ENCODE measurements at regions not wholly inside any gene's neighbourhood (a gene's known extent, or its start where the extent isn't known, plus 50 kb on each side); places are given as distances from the start of the nearest gene placed in this dataset.

DNA sequence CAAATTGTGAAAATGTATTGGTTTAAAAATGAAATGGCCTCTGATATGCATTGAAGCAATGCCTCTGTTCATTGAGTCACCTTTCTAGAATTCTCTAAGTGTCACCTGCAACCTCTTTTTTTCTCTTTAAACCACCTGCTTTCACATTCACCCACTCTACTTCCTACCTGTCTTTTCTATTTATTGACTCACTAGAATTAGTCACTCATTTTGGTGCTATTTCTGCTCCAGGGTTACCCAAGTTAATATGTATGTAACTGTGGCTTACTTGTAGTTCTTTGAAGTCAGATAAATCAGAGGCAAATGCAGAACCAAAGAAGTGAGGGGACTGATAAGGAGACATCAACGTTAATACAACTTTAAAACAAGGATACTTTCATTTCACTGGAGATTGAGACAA, 674.7 kb downstream of the CCSER2 start:
- Histone ChIP-seq H3K9me3 (ENCODE audit: control insufficient read depth, insufficient read depth, low read length) (no peaks in the 10 kb centered on the region), H3K4me1 (ENCODE audit: control insufficient read depth, insufficient read depth, low read length) (no peaks in the 10 kb centered on the region), H3K9ac (ENCODE audit: low read depth, low read length) (no peak overlapping the region), H3K36me3 (ENCODE audit: control insufficient read depth, insufficient read depth, low read length) (no peaks in the 10 kb centered on the region), H3K27me3 (ENCODE audit: control insufficient read depth, insufficient read depth, low read length) (no peaks in the 10 kb centered on the region), H3K4me3 (ENCODE audit: low read depth, low read length) (no peak overlapping the region)

DNA sequence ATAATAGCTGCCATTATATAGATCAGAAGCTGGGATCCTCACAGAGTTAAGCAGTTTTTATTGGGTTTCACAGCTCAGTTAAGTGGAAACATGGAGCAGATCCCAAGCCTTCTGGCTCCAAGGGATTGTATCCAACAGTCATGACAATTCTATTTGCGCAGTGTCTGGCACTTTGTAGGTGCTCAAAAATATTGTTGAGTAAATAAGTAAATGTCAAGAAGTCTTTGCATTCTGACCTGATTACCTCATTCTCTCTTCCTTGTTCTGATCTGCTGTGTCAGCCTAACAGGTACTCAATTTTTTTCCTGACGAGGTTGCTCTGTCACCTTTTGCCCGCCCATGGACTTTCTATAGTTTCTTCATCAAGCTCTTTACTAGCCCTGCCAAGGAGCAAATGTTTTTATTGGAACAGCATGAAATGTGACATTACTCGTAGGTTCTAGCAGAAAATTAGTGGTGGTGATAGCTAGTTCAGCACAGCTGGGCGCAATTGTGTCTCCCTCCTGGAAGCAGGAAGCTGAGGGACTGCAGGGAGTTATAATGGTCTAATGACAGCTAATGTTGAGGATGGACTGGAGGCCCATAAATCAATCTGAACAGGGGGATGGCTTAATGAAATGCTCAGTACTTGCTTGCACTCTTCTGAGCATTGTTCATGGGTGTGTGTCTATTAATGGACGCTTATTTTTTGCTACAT, 680.2 kb downstream of the CCSER2 start:
- H3K9me3 ChIP-seq (ENCODE audit: control insufficient read depth, insufficient read depth, low read length), result no peaks in the 10 kb centered on the region
- H3K9ac ChIP-seq (ENCODE audit: low read depth, low read length), result no peak overlapping the region
- H3K4me3 ChIP-seq (ENCODE audit: low read depth, low read length), result no peak overlapping the region
- no peaks in the 10 kb centered on the region for H3K4me1 ChIP-seq (ENCODE audit: control insufficient read depth, insufficient read depth, low read length)
- H3K27me3 ChIP-seq (ENCODE audit: control insufficient read depth, insufficient read depth, low read length), result no peaks in the 10 kb centered on the region
- no peaks in the 10 kb centered on the region for H3K36me3 ChIP-seq (ENCODE audit: control insufficient read depth, insufficient read depth, low read length)

DNA sequence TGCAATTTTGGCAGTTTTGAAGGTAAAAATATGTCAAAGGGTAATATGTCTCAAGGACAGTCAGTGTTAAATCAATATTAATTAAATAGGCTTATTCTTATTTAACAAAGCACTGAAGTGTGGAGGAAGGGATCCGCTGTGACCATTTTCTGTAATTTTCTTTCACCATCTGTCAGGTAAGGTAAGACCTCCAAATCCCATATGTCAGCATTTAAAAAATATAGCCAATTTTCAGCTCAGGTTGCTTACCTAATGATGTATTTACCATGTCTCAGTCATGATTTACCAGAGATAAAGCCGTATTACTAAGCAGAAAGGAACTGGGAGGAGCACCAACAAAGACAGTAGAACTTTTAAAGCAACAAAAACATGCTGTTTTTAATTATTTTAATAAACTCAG, 683.9 kb downstream of the CCSER2 start:
- Histone ChIP-seq H3K9me3 (ENCODE audit: control insufficient read depth, insufficient read depth, low read length) (no peaks in the 10 kb centered on the region), H3K27me3 (ENCODE audit: control insufficient read depth, insufficient read depth, low read length) (no peaks in the 10 kb centered on the region), H3K4me3 (ENCODE audit: low read depth, low read length) (no peak overlapping the region), H3K9ac (ENCODE audit: low read depth, low read length) (no peak overlapping the region), H3K36me3 (ENCODE audit: control insufficient read depth, insufficient read depth, low read length) (no peaks in the 10 kb centered on the region), H3K4me1 (ENCODE audit: control insufficient read depth, insufficient read depth, low read length) (no peaks in the 10 kb centered on the region)

DNA sequence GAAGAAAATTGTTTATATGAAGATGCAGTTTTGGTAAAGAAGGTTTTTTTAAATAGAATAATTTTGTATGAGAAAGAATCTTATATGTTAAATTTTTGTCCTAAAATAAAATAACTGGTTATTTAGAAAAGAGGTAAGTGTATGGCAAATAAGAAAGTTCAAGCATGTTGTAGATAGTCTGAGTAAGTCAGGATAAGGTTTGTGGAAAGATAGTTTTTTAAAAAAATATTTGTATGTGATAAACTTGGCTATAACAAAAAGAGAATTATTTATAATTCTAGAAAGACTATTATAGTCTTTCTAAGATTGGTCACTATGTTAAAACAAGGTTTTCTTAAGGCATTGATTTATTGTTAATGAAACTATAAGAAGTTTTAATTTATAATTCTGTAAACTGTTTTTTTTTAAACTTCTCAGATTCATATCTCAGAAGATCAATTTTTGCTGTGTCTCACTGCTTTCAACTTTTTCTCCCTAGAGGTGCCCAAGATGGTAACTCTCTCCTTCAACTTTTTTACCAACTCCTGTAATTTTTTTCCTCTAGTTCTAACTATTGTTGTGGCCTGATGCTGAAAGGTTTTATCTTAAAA, 698.6 kb downstream of the CCSER2 start:
- no peaks in the 10 kb centered on the region for H3K27me3 ChIP-seq (ENCODE audit: control insufficient read depth, insufficient read depth, low read length)
- H3K9ac ChIP-seq (ENCODE audit: low read depth, low read length), result no peak overlapping the region
- no peak overlapping the region for H3K4me3 ChIP-seq (ENCODE audit: low read depth, low read length)
- no peaks in the 10 kb centered on the region for H3K36me3 ChIP-seq (ENCODE audit: control insufficient read depth, insufficient read depth, low read length)
- H3K9me3 ChIP-seq (ENCODE audit: control insufficient read depth, insufficient read depth, low read length), result peaks cover 5% of the 10 kb centered on the region
- H3K4me1 ChIP-seq (ENCODE audit: control insufficient read depth, insufficient read depth, low read length), result no peaks in the 10 kb centered on the region

DNA sequence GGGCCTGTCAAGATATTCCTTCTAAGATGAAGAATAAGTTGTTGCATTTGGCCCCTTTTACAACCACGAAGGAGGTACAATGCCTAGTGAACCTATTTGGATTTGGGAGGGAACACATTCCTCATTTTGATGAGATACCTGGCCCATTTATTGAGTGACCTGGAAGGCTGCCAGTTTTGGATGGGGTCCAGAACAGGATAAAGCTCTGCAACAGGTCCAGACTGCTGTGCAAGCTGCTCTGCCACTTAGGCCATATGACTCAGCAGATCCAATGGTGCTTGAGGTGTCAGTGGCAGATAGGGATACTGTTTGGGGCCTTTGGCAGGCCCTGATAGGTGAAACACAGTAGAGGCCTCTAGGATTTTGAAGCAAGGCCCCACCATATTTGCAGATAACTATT, 704.6 kb downstream of the CCSER2 start:
- H3K36me3 ChIP-seq (ENCODE audit: control insufficient read depth, insufficient read depth, low read length), result no peaks in the 10 kb centered on the region
- no peaks in the 10 kb centered on the region for H3K27me3 ChIP-seq (ENCODE audit: control insufficient read depth, insufficient read depth, low read length)
- no peak overlapping the region for H3K9ac ChIP-seq (ENCODE audit: low read depth, low read length)
- no peaks in the 10 kb centered on the region for H3K4me1 ChIP-seq (ENCODE audit: control insufficient read depth, insufficient read depth, low read length)
- no peak overlapping the region for H3K4me3 ChIP-seq (ENCODE audit: low read depth, low read length)
- no peaks in the 10 kb centered on the region for H3K9me3 ChIP-seq (ENCODE audit: control insufficient read depth, insufficient read depth, low read length)

DNA sequence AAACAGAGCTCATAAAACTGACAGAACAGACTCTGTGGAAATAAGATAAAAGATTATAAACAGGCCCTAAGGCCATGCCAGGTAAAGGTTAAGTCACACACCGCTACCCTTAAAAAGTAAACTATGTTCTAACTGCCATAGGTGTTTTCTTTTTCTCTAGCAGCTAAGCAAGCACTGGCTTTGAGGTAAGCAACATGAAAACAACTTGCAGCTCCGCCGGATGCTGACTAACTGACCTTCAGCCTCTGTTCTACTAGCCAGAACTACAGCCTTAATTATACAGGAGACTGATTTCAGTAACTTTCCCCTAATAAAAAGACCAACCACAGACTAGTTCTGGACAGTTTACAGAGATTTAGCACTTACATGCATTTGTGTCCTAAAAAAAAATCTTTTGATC, 708.3 kb downstream of the CCSER2 start:
- Histone ChIP-seq H3K4me3 (ENCODE audit: low read depth, low read length) (no peak overlapping the region), H3K9me3 (ENCODE audit: control insufficient read depth, insufficient read depth, low read length) (peaks cover 5% of the 10 kb centered on the region), H3K36me3 (ENCODE audit: control insufficient read depth, insufficient read depth, low read length) (no peaks in the 10 kb centered on the region), H3K27me3 (ENCODE audit: control insufficient read depth, insufficient read depth, low read length) (no peaks in the 10 kb centered on the region), H3K4me1 (ENCODE audit: control insufficient read depth, insufficient read depth, low read length) (no peaks in the 10 kb centered on the region), H3K9ac (ENCODE audit: low read depth, low read length) (no peak overlapping the region)

DNA sequence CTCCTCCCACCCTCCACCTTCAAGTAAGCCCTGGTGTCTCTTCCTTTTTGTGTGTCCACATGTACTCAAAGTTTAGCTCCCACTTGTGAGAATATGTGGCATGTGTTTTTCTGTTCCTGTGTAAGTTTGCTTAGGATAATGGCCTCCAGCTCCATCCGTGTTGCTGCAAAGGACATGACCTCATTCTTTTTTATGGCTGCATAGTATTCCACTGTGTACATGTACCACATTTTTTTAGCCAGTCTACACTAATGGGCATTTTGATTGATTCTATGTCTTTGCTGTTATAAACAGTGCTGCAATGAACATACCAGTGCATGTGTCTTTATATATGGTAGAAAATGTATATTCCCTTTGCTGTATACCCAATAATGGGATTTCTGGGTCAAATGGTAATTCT, 710.9 kb downstream of the CCSER2 start:
- Histone ChIP-seq H3K4me1 (ENCODE audit: control insufficient read depth, insufficient read depth, low read length) (no peaks in the 10 kb centered on the region), H3K4me3 (ENCODE audit: low read depth, low read length) (no peak overlapping the region), H3K36me3 (ENCODE audit: control insufficient read depth, insufficient read depth, low read length) (no peaks in the 10 kb centered on the region), H3K27me3 (ENCODE audit: control insufficient read depth, insufficient read depth, low read length) (no peaks in the 10 kb centered on the region), H3K9me3 (ENCODE audit: control insufficient read depth, insufficient read depth, low read length) (peaks cover 5% of the 10 kb centered on the region), H3K9ac (ENCODE audit: low read depth, low read length) (no peak overlapping the region)

DNA sequence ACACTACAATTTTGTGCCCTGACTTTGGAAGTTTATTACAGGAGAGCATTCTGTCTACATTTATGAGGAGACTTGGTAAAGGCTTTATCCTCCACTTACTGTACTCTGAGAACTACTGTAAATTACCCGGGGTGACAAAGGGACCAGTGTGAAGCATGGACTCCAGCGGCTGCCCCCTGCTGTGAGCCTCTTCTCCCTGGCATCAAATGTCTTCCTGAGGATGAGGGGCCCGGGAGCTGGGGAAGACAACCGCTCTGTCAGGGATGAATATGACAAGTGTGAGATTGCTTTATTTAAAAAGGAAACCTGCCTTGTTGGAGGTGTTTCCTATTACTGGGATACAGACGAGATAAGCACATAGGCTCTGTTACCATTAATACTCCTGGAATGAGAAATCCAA, 714.8 kb downstream of the CCSER2 start:
- Histone ChIP-seq H3K27me3 (ENCODE audit: control insufficient read depth, insufficient read depth, low read length) (no peaks in the 10 kb centered on the region), H3K4me3 (ENCODE audit: low read depth, low read length) (no peak overlapping the region), H3K36me3 (ENCODE audit: control insufficient read depth, insufficient read depth, low read length) (no peaks in the 10 kb centered on the region), H3K4me1 (ENCODE audit: control insufficient read depth, insufficient read depth, low read length) (no peaks in the 10 kb centered on the region), H3K9me3 (ENCODE audit: control insufficient read depth, insufficient read depth, low read length) (peaks cover 5% of the 10 kb centered on the region), H3K9ac (ENCODE audit: low read depth, low read length) (no peak overlapping the region)

DNA sequence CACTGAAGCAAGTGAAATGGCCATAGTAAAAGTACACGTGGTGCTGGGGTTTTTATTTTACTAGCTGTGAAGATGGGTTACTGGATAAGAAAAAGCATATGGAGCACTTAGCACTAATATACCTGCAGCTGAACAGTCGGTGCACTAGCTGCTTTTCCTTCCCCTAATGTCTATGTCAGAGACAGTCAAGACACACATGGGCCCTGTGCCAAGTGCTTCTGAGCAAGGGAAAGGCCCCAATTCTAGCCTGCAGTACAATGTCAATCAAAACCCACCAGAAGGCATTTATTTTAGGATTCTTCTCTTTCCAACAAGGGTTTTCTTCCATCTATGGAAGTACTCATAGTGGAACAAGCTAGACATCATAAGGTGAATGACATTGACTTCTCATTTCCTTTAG, 716.7 kb downstream of the CCSER2 start:
- no peaks in the 10 kb centered on the region for H3K36me3 ChIP-seq (ENCODE audit: control insufficient read depth, insufficient read depth, low read length)

DNA sequence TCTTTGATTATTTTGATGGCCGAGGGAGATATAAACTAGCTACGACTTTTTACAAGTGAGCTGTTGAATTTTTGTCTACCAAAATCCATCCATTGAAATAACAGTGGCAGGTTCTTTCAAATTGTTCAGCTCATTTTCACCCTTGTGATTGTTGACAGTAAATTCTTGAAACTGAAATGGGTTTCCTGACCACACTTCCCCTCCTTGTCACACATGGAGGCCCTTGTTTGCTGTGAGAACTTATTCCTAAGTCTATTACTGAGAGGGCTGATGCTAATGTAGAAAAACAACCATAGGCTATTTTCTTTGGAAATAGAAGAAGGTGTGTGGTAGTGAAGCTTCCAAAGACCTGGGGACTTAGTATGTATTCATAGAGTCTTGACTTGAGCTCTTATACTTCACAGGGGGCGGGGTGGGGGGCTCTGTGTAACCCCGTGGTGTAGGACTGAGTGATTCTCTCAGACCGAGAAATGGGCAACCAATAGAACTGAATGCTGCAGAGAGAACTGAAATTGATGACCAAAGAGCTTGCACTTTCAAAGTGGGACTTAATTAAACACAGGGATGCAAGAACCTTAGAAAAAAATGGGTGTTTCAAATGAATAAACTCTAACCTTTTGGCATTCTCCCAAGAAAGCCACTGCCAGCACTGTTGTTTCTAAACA, 718.9 kb downstream of the CCSER2 start:
- Histone ChIP-seq H3K9me3 (ENCODE audit: control insufficient read depth, insufficient read depth, low read length) (no peaks in the 10 kb centered on the region), H3K36me3 (ENCODE audit: control insufficient read depth, insufficient read depth, low read length) (no peaks in the 10 kb centered on the region), H3K4me3 (ENCODE audit: low read depth, low read length) (no peak overlapping the region), H3K9ac (ENCODE audit: low read depth, low read length) (no peak overlapping the region), H3K4me1 (ENCODE audit: control insufficient read depth, insufficient read depth, low read length) (no peaks in the 10 kb centered on the region), H3K27me3 (ENCODE audit: control insufficient read depth, insufficient read depth, low read length) (no peaks in the 10 kb centered on the region)

More for the DNA sequence above, 716.7 kb downstream of the CCSER2 start:
- no peak overlapping the region for H3K9ac ChIP-seq (ENCODE audit: low read depth, low read length)
- no peaks in the 10 kb centered on the region for H3K9me3 ChIP-seq (ENCODE audit: control insufficient read depth, insufficient read depth, low read length)
- no peaks in the 10 kb centered on the region for H3K4me1 ChIP-seq (ENCODE audit: control insufficient read depth, insufficient read depth, low read length)
- no peaks in the 10 kb centered on the region for H3K27me3 ChIP-seq (ENCODE audit: control insufficient read depth, insufficient read depth, low read length)
- no peak overlapping the region for H3K4me3 ChIP-seq (ENCODE audit: low read depth, low read length)

DNA sequence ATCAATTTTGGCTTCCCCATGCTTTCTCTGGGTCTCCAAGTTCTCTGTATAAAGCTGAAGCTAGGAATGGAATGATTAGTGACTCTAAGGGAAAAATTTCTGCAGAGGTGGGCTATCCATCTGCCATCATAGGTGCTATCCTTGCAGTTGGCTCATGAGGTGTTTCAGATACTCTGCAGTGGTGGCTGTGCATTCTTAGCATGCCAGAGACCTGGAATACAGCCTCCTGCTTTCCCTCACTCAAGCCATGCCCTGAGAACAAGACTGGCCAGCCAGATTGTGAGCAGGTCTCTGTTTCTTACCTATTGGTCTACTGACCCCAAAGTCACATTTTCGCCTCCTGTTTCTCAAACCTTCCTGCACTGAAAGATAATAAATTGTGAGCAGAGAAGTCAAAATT, 719.6 kb downstream of the CCSER2 start:
- H3K4me3 ChIP-seq (ENCODE audit: low read depth, low read length), result no peak overlapping the region
- no peaks in the 10 kb centered on the region for H3K9me3 ChIP-seq (ENCODE audit: control insufficient read depth, insufficient read depth, low read length)
- H3K27me3 ChIP-seq (ENCODE audit: control insufficient read depth, insufficient read depth, low read length), result no peaks in the 10 kb centered on the region
- no peaks in the 10 kb centered on the region for H3K4me1 ChIP-seq (ENCODE audit: control insufficient read depth, insufficient read depth, low read length)
- H3K36me3 ChIP-seq (ENCODE audit: control insufficient read depth, insufficient read depth, low read length), result no peaks in the 10 kb centered on the region
- H3K9ac ChIP-seq (ENCODE audit: low read depth, low read length), result no peak overlapping the region

DNA sequence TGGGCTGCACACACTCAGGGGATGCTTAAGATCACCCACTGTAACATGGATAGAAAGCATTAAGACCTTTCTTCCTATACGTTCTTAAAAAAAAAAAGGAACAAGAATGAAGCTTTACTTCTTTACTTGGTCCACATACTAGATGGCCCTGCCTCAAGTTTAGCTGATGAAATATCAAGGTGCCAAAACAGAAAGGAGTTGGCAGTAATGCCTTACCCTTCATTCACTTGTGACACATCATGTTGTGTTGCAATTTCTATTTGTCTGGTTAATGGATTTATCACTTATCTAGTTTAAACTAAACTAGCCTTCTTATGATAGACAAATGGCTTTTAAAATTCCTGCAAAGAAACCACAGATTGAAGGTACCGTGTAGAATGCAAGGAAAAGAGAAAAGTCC, 720.3 kb downstream of the CCSER2 start:
- Histone ChIP-seq H3K4me1 (ENCODE audit: control insufficient read depth, insufficient read depth, low read length) (no peaks in the 10 kb centered on the region), H3K4me3 (ENCODE audit: low read depth, low read length) (no peak overlapping the region), H3K27me3 (ENCODE audit: control insufficient read depth, insufficient read depth, low read length) (no peaks in the 10 kb centered on the region), H3K9ac (ENCODE audit: low read depth, low read length) (no peak overlapping the region), H3K36me3 (ENCODE audit: control insufficient read depth, insufficient read depth, low read length) (no peaks in the 10 kb centered on the region), H3K9me3 (ENCODE audit: control insufficient read depth, insufficient read depth, low read length) (no peaks in the 10 kb centered on the region)

Data from iPS-15b (cell line).